Mucosa of descending colon (tissue), 3 donors: ENCODE measurements at regions not wholly inside any gene's neighbourhood (a gene's known extent, or its start where the extent isn't known, plus 50 kb on each side); places are given as distances from the start of the nearest gene placed in this dataset.

Source experiments
- ATAC-seq: fragments of 200-7000 bp; cut with Tn5 transposase; one replicate; pipeline ENCODE4 v1.9.1; 2020; ENCODE audit warnings: mild to moderate bottlenecking, moderate library complexity
- DNase-seq, 3 donors: peaks; one replicate each; pipeline ENCODE4 v3.0.0-alpha.2; 2020
- H3K36me3 ChIP-seq: fragments of 200-600 bp; one replicate; pipeline ENCODE4 v1.8.0; 2021; ENCODE audit warnings: low read depth, mild to moderate bottlenecking
- H3K4me1 ChIP-seq: fragments of 200-600 bp; one replicate; pipeline ENCODE4 v1.8.0; 2021; ENCODE audit warnings: low read depth, mild to moderate bottlenecking
- H3K4me3 ChIP-seq: fragments of 200-600 bp; one replicate; pipeline ENCODE4 v1.8.0; 2021; ENCODE audit warnings: mild to moderate bottlenecking
- H3K9me3 ChIP-seq: fragments of 200-600 bp; one replicate; pipeline ENCODE4 v1.8.0; 2021; ENCODE audit warnings: mild to moderate bottlenecking
- intact Hi-C, 2 donors: fragments of 100-400 bp; cut with DNase I in 1 of 2; cut with micrococcal nuclease in 1 of 2; formaldehyde crosslinking; loops; one replicate each; pipeline versions ENCODE4 v1.11.0 to v1.11.1; 2022; cut with DNase I, micrococcal nuclease
- TF ChIP-seq, protein P1 (sequence below): fragments of 200-600 bp; IDR thresholded peaks from one replicate; pipeline ENCODE4 v1.8.0; 2022; ENCODE audit warnings: antibody characterized with exemption, mild to moderate bottlenecking
- donor health status: DM: no; HTN: no; CAD: no; lungs with moderate emphysema.
- donor health status: DM: no; HTN: no; CAD: no.
- donor health status: DM: no; HTN: yes; CAD: no.

DNA sequence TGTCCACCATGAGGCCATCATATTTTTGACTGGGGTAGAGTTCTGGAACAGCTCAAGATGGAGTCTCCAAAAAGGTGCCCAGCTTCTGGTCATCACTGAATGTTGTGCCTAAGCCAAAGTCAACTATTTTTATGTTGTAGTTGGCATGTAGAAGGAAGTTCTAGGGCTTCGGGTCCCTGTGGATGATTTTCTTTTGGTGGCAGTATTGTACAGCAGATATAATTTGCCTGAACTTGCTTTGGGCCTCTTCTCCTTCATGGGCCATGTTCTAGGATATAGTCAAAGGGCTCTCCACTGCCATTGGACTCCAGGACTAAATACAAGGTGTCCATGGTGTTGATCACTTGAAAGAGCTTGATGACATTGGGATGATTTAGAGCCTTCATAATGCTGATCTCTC lies 143.6 kb downstream of the SLC38A4 start:
- H3K4me3 ChIP-seq, result no peak overlapping the region
- TF ChIP-seq, protein P1, sequence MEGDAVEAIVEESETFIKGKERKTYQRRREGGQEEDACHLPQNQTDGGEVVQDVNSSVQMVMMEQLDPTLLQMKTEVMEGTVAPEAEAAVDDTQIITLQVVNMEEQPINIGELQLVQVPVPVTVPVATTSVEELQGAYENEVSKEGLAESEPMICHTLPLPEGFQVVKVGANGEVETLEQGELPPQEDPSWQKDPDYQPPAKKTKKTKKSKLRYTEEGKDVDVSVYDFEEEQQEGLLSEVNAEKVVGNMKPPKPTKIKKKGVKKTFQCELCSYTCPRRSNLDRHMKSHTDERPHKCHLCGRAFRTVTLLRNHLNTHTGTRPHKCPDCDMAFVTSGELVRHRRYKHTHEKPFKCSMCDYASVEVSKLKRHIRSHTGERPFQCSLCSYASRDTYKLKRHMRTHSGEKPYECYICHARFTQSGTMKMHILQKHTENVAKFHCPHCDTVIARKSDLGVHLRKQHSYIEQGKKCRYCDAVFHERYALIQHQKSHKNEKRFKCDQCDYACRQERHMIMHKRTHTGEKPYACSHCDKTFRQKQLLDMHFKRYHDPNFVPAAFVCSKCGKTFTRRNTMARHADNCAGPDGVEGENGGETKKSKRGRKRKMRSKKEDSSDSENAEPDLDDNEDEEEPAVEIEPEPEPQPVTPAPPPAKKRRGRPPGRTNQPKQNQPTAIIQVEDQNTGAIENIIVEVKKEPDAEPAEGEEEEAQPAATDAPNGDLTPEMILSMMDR, result no peak
- H3K9me3 ChIP-seq, result no peaks in the 10 kb centered on the region
- H3K36me3 ChIP-seq, result no peaks in the 10 kb centered on the region
- ATAC-seq (no peak), DNase-seq (no peak)
- intact Hi-C loops, result no loop called here
- H3K4me1 ChIP-seq, result no peaks in the 10 kb centered on the region

DNA sequence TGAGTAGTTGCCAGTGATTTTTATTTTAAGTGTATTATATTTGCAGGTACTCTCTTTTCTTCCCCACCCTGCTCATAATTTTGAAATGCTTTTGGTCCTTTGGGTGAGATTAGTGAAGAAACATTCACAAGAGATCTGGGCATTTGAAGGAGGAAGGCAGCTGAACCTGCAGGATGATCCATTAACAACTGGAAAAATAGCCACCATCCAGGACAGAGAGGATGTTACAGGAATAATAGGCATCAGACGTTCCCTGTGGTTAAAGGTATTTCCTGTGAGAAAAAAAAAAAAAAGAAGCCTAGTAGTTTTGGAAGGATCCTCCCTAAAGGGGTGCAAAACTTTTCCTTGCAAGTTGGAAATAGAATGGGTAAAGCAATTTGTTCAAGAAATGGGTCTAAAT lies 145.3 kb downstream of the SLC38A4 start:
- H3K4me1 ChIP-seq, result no peaks in the 10 kb centered on the region

DNA sequence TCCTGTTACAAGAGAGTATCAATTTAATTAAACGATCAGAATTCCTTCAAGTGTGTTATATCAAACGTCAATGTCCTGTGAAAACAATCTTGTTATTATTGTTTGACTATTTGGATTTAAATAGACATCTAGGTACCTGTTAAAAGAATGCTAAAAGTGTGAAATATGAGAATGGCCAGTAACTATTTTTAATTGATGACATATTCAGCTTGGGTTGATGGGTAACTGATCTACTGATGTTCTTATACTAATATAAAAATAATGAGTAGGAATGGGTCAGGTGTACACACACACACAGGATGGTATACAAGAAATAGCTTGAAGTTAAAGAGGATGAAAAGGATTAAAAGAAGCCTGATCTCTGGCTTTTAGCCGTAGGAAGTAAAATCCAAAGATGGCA lies 146.0 kb downstream of the SLC38A4 start:
- Histone ChIP-seq H3K36me3 (no peaks in the 10 kb centered on the region), H3K9me3 (no peaks in the 10 kb centered on the region), H3K4me1 (no peaks in the 10 kb centered on the region), H3K4me3 (no peak overlapping the region)
- TF ChIP-seq, protein P1, result no peak
- intact Hi-C loops, result loop anchor here (5.0 to 10.0 kb wide), 2 partner anchors 253 to 325 kb away; no protein-coding TSS in a partner anchor
- ATAC-seq (no peak), DNase-seq (no peak)

More for the DNA sequence above, 145.3 kb downstream of the SLC38A4 start:
- H3K9me3 ChIP-seq, result no peaks in the 10 kb centered on the region
- ATAC-seq (no peak), DNase-seq (no peak)
- no peaks in the 10 kb centered on the region for H3K36me3 ChIP-seq
- no peak overlapping the region for H3K4me3 ChIP-seq
- TF ChIP-seq, protein P1, result no peak
- intact Hi-C loops, result no loop called here

DNA sequence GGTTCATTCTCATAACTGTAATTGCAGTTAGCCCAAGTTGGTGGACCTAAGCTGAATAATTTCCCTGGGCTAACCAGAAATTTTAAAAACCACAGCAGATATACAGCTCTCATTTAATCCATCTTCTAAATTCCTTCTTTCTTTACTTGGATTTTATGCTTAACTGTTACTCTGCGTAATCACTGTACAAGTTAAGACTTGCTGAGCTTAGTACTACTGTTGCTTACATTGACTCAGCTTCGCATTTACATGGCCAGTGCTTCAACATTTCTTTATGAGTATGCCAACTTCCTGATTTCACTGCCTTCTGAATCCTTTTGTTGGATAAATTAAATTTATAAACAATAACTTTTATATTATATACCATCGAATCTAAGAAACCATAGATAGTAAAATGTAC lies 147.4 kb downstream of the SLC38A4 start:
- no peak for DNase-seq
- Histone ChIP-seq H3K4me3 (no peak overlapping the region), H3K4me1 (no peaks in the 10 kb centered on the region), H3K36me3 (no peaks in the 10 kb centered on the region), H3K9me3 (no peaks in the 10 kb centered on the region)
- intact Hi-C loops, result loop anchor here (5.0 to 10.0 kb wide), 2 partner anchors 254 to 324 kb away; no protein-coding TSS in a partner anchor
- TF ChIP-seq, protein P1, result no peak
- ATAC-seq, result no peak

DNA sequence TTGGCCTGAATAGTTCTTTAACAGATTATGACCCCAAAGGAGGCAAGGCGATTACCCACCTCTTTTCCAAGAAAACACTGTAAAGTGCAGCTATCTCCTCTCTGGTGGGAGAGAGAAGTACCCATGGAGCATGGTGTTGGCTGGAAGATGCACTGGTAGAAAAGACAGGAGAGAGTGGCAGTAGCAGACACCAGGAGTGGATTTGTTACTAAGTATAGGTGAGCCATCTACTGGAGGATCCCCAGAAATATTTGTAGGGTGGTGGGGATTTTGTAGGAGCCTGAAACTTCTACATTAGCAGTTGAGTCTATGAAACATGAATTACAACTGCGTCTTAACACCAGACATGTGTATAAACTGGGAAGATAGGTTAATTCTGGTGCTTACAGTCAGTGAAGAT lies 148.0 kb downstream of the SLC38A4 start:
- intact Hi-C loops, result loop anchor here (5.0 to 10.0 kb wide), 2 partner anchors 255 to 323 kb away; no protein-coding TSS in a partner anchor
- TF ChIP-seq, protein P1, result no peak
- DNase-seq (no peak), ATAC-seq (no peak)
- H3K4me1 ChIP-seq, result no peaks in the 10 kb centered on the region
- H3K4me3 ChIP-seq, result no peak overlapping the region
- no peaks in the 10 kb centered on the region for H3K9me3 ChIP-seq
- H3K36me3 ChIP-seq, result no peaks in the 10 kb centered on the region
